Fibroblast of the aortic adventitia (primary cell): ENCODE measurements at regions not wholly inside any gene's neighbourhood (a gene's known extent, or its start where the extent isn't known, plus 50 kb on each side); places are given as distances from the start of the nearest gene placed in this dataset.

Source experiments
- DNase-seq: peaks from one replicate; pipeline ENCODE4 v3.0.0-alpha.2; 2010; ENCODE audit warnings: low read depth
- H3K4me3 ChIP-seq: 2 replicates; pipeline ENCODE4 v1.5.1; 2011; ENCODE audit warnings: low read depth, mild to moderate bottlenecking, control low read depth, low read length, moderate library complexity
- CTCF ChIP-seq: IDR thresholded peaks from 2 replicates; pipeline ENCODE4 v1.5.1; 2011; ENCODE audit warnings: mild to moderate bottlenecking, low read length, control low read depth, inconsistent platforms; ENCODE audit not compliant: insufficient read depth

- no peak for TF ChIP-seq CTCF
- DNase-seq = no peak
Observed at GRCh38 chr10:43821103-43821502, 172.4 kb upstream of the ZNF32 start.

GRCh38 chr10:43820663-43821062 lies 172.0 kb upstream of the ZNF32 start:
- no peak for TF ChIP-seq CTCF
- no peak overlapping the region for H3K4me3 ChIP-seq
- peak; percentile 29 for DNase-seq

More at GRCh38 chr10:43821103-43821502, 172.4 kb upstream of the ZNF32 start:
- H3K4me3 ChIP-seq = no peak overlapping the region

GRCh38 chr10:43819464-43820230 lies 171.0 kb upstream of the ZNF32 start:
- TF ChIP-seq CTCF = no peak

GRCh38 chr10:43818687-43819086 lies 170.0 kb upstream of the ZNF32 start:
- TF ChIP-seq CTCF = no peak
- no peak overlapping the region for H3K4me3 ChIP-seq
- DNase-seq = no peak

More at GRCh38 chr10:43819464-43820230, 171.0 kb upstream of the ZNF32 start:
- DNase-seq = no peak
- H3K4me3 ChIP-seq = no peak overlapping the region

GRCh38 chr10:43817368-43817767 lies 168.7 kb upstream of the ZNF32 start:
- DNase-seq = peak; percentile 76
- no peak for TF ChIP-seq CTCF
- H3K4me3 ChIP-seq = no peak overlapping the region

GRCh38 chr10:43816351-43817321 lies 168.0 kb upstream of the ZNF32 start:
- TF ChIP-seq CTCF = no peak
- peak; percentile 99 for DNase-seq
- peak overlapping the region; percentile 19 for H3K4me3 ChIP-seq
